HEK293 (cell line): ENCODE measurements at regions not wholly inside any gene's neighbourhood (a gene's known extent, or its start where the extent isn't known, plus 50 kb on each side); places are given as distances from the start of the nearest gene placed in this dataset.

Experiments used
- HOXA7 ChIP-seq: sonication (generic); formaldehyde crosslinking; IDR thresholded peaks from 2 replicates; pipeline ENCODE4 v1.8.1; 2022; ENCODE audit warnings: missing genetic modification reagents, borderline replicate concordance
- HOXD13 ChIP-seq: sonication (generic); formaldehyde crosslinking; IDR thresholded peaks from 2 replicates; pipeline ENCODE4 v1.8.0; 2022; ENCODE audit warnings: missing genetic modification reagents, borderline replicate concordance
- KLF7 ChIP-seq: fragments of 450-650 bp; formaldehyde crosslinking; IDR thresholded peaks from 2 replicates; pipeline ENCODE4 v1.5.1; 2016; ENCODE audit warnings: missing biosample characterization, missing genetic modification characterization, borderline replicate concordance
- RBAK ChIP-seq: fragments of 450-650 bp; formaldehyde crosslinking; IDR thresholded peaks from 2 replicates; pipeline ENCODE4 v1.5.1; 2016; ENCODE audit warnings: missing biosample characterization, missing genetic modification characterization
- ZNF121 ChIP-seq: fragments of 450-650 bp; formaldehyde crosslinking; IDR thresholded peaks from 2 replicates; pipeline ENCODE4 v1.5.1; 2016; ENCODE audit warnings: missing biosample characterization, missing genetic modification characterization
- ZNF138 ChIP-seq: fragments of 450-650 bp; formaldehyde crosslinking; IDR thresholded peaks from 2 replicates; pipeline ENCODE4 v1.5.1; 2016; ENCODE audit warnings: missing biosample characterization, missing genetic modification characterization, borderline replicate concordance
- ZNF146 ChIP-seq: fragments of 450-650 bp; formaldehyde crosslinking; IDR thresholded peaks from 2 replicates; pipeline ENCODE4 v1.5.1; 2016; ENCODE audit warnings: missing biosample characterization, missing genetic modification characterization
- ZNF274 ChIP-seq, 2 experiments: fragments of 200-500 bp in 1 of 2; fragments of 450-650 bp in 1 of 2; sonication (Bioruptor generic) in 1 of 2; formaldehyde crosslinking in 1 of 2; IDR thresholded peaks; 2 replicates each; pipeline versions ENCODE4 v1.5.1 to v1.6.1; 2014 to 2016; ENCODE audit warnings: borderline replicate concordance in 1 of 2, inconsistent platforms in 1 of 2, low read length in 1 of 2, missing biosample characterization in 1 of 2, missing genetic modification characterization in 1 of 2
- ZNF394 ChIP-seq: fragments of 450-650 bp; formaldehyde crosslinking; IDR thresholded peaks from 2 replicates; pipeline ENCODE4 v1.5.1; 2016; ENCODE audit warnings: missing biosample characterization, missing genetic modification characterization, mild to moderate bottlenecking, moderate library complexity, borderline replicate concordance
- ZNF549 ChIP-seq: fragments of 450-650 bp; IDR thresholded peaks from 2 replicates; pipeline ENCODE4 v1.5.1; 2018; ENCODE audit warnings: missing biosample characterization, missing genetic modification characterization, mild to moderate bottlenecking, inconsistent platforms, moderate library complexity
- ZNF561 ChIP-seq: fragments of 450-650 bp; IDR thresholded peaks from 2 replicates; pipeline ENCODE4 v1.5.1; 2018; ENCODE audit warnings: missing biosample characterization, missing genetic modification characterization, borderline replicate concordance
- TF ChIP-seq, protein P1 (sequence below): fragments of 450-650 bp; formaldehyde crosslinking; IDR thresholded peaks from 2 replicates; pipeline ENCODE4 v1.5.1; 2016; ENCODE audit warnings: missing biosample characterization, missing genetic modification characterization
- TF ChIP-seq, protein P2 (sequence below): fragments of 450-650 bp; formaldehyde crosslinking; IDR thresholded peaks from 2 replicates; pipeline ENCODE4 v1.5.1; 2016; ENCODE audit warnings: missing biosample characterization, missing genetic modification characterization, low read depth

DNA sequence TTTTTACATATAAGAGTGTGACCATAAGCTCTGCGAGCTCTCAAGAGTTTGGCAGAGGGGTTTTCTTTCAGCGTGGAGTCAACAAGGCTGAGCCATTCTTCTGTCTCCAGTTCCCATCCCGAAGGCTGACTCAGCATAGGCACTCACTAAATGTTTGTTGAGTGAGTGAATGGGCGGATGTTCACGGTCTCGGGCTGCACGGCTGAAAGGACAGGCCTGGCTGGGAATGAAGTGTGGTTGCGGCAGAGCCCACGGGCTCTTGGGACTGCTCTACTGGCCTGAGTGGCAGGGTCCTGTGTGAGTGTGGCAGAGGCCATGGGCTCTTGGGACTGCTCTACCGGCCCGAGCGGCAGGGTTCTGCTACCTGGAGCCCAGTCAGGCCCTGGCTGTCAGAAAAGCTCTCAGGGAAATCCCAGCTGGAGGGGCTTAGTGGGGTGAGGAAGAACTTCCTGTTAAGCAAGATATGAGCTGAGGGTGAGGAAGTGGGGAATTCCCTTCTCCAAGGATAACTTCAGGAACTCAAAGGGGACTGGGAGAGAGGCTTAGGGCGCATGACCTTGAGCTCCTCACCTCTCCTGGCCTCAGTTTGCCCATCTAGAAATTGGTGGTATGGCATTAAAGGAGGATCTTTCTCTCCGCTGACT is 56.6 kb upstream of the C1orf174 start:
- TF ChIP-seq ZNF138 (tag by site-specific recombination) = no peak
- TF ChIP-seq RBAK = no peak
- no peak for TF ChIP-seq KLF7 (tag by site-specific recombination)
- TF ChIP-seq ZNF146 = no peak
- TF ChIP-seq, protein P1, sequence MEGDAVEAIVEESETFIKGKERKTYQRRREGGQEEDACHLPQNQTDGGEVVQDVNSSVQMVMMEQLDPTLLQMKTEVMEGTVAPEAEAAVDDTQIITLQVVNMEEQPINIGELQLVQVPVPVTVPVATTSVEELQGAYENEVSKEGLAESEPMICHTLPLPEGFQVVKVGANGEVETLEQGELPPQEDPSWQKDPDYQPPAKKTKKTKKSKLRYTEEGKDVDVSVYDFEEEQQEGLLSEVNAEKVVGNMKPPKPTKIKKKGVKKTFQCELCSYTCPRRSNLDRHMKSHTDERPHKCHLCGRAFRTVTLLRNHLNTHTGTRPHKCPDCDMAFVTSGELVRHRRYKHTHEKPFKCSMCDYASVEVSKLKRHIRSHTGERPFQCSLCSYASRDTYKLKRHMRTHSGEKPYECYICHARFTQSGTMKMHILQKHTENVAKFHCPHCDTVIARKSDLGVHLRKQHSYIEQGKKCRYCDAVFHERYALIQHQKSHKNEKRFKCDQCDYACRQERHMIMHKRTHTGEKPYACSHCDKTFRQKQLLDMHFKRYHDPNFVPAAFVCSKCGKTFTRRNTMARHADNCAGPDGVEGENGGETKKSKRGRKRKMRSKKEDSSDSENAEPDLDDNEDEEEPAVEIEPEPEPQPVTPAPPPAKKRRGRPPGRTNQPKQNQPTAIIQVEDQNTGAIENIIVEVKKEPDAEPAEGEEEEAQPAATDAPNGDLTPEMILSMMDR (tag by site-specific recombination) = no peak
- TF ChIP-seq HOXD13 = no peak
- TF ChIP-seq ZNF274 (IDR thresholded peaks at IDR 0.05; ENCODE audit: low read length) = no peak
- no peak for TF ChIP-seq ZNF274 (tag by site-specific recombination; IDR thresholded peaks at IDR 0.05; ENCODE audit: borderline replicate concordance)
- TF ChIP-seq ZNF549 (tag by site-specific recombination) = no peak
- no peak for TF ChIP-seq HOXA7 (CRISPR knock-in tag)
- no peak for TF ChIP-seq ZNF394 (tag by site-specific recombination)
- no peak for TF ChIP-seq ZNF561 (tag by site-specific recombination)
- no peak for TF ChIP-seq ZNF121 (tag by site-specific recombination)
- TF ChIP-seq, protein P2, sequence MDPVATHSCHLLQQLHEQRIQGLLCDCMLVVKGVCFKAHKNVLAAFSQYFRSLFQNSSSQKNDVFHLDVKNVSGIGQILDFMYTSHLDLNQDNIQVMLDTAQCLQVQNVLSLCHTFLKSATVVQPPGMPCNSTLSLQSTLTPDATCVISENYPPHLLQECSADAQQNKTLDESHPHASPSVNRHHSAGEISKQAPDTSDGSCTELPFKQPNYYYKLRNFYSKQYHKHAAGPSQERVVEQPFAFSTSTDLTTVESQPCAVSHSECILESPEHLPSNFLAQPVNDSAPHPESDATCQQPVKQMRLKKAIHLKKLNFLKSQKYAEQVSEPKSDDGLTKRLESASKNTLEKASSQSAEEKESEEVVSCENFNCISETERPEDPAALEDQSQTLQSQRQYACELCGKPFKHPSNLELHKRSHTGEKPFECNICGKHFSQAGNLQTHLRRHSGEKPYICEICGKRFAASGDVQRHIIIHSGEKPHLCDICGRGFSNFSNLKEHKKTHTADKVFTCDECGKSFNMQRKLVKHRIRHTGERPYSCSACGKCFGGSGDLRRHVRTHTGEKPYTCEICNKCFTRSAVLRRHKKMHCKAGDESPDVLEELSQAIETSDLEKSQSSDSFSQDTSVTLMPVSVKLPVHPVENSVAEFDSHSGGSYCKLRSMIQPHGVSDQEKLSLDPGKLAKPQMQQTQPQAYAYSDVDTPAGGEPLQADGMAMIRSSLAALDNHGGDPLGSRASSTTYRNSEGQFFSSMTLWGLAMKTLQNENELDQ (tag by site-specific recombination) = no peak
